OCI-LY7 (cell line): ENCODE measurements at regions not wholly inside any gene's neighbourhood (a gene's known extent, or its start where the extent isn't known, plus 50 kb on each side); places are given as distances from the start of the nearest gene placed in this dataset.

Source experiments
- CTCF ChIP-seq: fragments of 200-600 bp; sonication (generic); conservative IDR thresholded peaks from 2 replicates; pipeline ENCODE4 v1.5.1; 2014; ENCODE audit warnings: mild to moderate bottlenecking, antibody characterized with exemption, low read length, moderate library complexity, mixed read lengths
- EZH2phosphoT487 ChIP-seq: fragments of 200-600 bp; sonication (generic); IDR thresholded peaks from 2 replicates; pipeline ENCODE4 v1.6.1; 2018; ENCODE audit warnings: low read depth, borderline replicate concordance, mild to moderate bottlenecking, mixed run types, antibody characterized with exemption, low read length, moderate library complexity, mixed read lengths

- TF ChIP-seq CTCF, result no peak
- no peak for TF ChIP-seq EZH2phosphoT487
Observed at GRCh38 chr3:117611211-117611610, 901.6 kb downstream of the TUSC7 start.
